Activated CD8-positive, alpha-beta memory T cell treated with anti-CD3 and anti-CD28 coated beads, Interleukin-2, amount 10 ng/mL, durations not matched to agents 7 days and 5 days (primary cell): ENCODE measurements at regions not wholly inside any gene's neighbourhood (a gene's known extent, or its start where the extent isn't known, plus 50 kb on each side); places are given as distances from the start of the nearest gene placed in this dataset.

Experiments
- ATAC-seq: fragments of 150-1000 bp; cut with Tn5 transposase; one replicate; pipeline ENCODE4 v1.10.0; 2021; ENCODE audit warnings: moderate library complexity
- CTCF ChIA-PET: fragments of 350-600 bp; sonication (Branson Sonifier 250); formaldehyde crosslinking; loops from one replicate; lab custom pipeline; 2021; ENCODE audit warnings: antibody characterized with exemption; lab: Charles Lee
- DNase-seq: peaks from one replicate; pipeline ENCODE4 v3.0.0-alpha.2; 2020
- H3K27ac Mint-ChIP-seq: one replicate; pipeline ENCODE4 v1.8.0; 2021; ENCODE audit warnings: mild to moderate bottlenecking, mixed read lengths
- H3K27me3 Mint-ChIP-seq: one replicate; pipeline ENCODE4 v1.8.0; 2021; ENCODE audit warnings: mixed read lengths
- H3K36me3 Mint-ChIP-seq: one replicate; pipeline ENCODE4 v1.8.0; 2021; ENCODE audit warnings: mild to moderate bottlenecking, mixed read lengths
- H3K4me1 Mint-ChIP-seq: one replicate; pipeline ENCODE4 v1.8.0; 2021; ENCODE audit warnings: mixed read lengths
- H3K4me3 Mint-ChIP-seq: one replicate; pipeline ENCODE4 v1.8.0; 2021; ENCODE audit warnings: mild to moderate bottlenecking, moderate library complexity, mixed read lengths
- H3K9me3 Mint-ChIP-seq: one replicate; pipeline ENCODE4 v1.8.0; 2022; ENCODE audit warnings: low read depth, mixed read lengths

DNA sequence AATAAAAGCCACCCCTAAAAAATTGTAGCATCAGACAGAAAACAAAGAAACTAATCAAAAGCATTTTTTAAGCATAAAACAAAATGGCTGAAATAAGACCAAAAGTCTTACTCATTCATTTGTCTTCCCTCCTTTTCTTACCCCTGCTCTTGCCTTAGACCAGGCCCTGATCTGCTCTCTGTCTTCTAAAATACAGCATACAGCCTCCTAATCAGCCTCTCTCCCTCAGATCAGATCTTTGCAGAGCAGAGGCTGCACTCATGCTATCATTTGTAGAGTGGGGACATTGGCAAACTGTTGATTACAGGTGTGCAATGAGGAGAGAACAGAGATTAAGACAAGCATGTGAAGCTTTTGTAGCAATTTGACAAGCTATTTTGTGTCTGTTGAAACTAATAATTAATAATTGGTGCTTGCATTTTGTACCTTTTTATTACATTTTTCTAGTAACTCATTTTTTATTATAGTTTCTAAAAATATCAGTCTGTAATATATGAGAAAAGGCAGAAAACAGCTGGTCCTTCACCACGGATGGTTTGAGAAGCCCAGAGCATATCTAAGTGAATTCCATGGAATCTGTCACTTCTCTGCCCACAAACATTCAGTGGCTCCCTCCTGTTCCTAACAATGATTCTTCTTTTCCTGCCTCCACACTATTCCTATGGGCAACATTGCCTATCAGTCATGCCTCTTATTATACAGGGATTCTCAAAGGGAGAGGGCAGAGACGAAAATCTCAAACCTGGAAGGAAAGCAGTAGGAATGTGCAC is 286.2 kb upstream of the STT3B start:
- Mint-ChIP-seq H3K4me1 (peaks cover 34% of the 10 kb centered on the region), H3K9me3 (peaks cover 4% of the 10 kb centered on the region), H3K27ac (no peak overlapping the region), H3K4me3 (no peak overlapping the region), H3K36me3 (peaks cover 7% of the 10 kb centered on the region), H3K27me3 (peaks cover 2% of the 10 kb centered on the region)
- CTCF ChIA-PET = interaction anchor here (1.6 kb wide), 1 partner anchor 19 kb away, joined by 5 read pairs; no protein-coding TSS in a partner anchor
- ATAC-seq = no peak
- no peak for DNase-seq

DNA sequence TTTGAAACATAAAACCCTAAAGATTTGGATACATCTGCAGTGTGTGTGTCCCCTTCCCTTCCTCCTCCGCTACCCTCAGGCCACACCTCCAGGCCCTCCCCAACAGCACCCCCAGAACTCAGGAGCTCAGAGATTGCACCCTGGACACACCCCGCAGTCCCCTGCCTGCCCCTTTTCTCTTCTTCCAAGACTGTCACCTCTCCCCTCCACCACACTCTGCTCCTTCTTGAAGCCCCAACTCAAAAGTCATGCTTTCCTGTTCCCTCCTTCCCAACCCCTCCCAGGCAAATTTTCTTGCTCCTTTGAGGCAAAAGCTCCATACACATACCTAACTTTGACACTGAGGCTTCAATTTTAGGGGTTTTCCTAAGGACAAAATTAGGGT is 285.7 kb upstream of the STT3B start:
- Mint-ChIP-seq H3K27me3 (peaks cover 2% of the 10 kb centered on the region), H3K36me3 (peaks cover 10% of the 10 kb centered on the region), H3K4me3 (no peak overlapping the region), H3K4me1 (peaks cover 37% of the 10 kb centered on the region), H3K9me3 (peaks cover 6% of the 10 kb centered on the region), H3K27ac (no peak overlapping the region)
- no peak for ATAC-seq
- no peak for DNase-seq
- CTCF ChIA-PET = interaction anchor here (1.6 kb wide), 1 partner anchor 20 kb away, joined by 5 read pairs; no protein-coding TSS in a partner anchor

DNA sequence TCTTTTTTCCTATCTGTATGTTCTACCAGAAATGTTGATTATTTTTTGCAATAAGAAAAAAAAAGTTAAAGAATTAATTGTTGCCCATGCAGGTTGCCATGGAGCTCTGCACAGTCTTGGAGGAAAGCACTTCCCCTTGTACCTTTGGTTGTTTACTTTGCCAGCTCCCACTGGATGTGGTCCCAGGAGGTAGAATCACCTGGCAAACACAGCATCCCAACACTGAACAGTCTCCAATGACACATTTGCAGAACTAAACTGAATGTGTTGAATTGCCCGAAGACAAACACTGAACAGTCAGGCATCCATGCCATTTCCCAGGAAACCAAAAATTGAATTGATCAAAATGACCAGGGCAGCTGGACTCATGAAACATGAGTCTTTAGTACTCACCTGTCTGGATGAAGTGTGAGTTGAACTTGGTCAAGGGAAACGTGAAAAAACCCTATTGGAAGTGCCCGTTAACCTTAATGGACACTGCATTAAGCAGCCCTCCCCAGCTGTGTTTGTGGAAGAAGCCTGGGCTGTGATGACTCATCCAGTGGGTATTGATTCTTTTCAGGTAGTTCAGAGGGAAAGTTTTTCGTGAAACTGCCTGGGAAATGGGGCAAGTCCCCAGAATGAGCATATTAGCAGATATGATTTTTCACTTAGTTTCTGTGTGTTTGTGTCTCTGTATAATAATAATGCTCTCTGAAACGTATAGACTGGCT is 284.7 kb upstream of the STT3B start:
- Mint-ChIP-seq H3K4me1 (peaks cover 46% of the 10 kb centered on the region), H3K36me3 (peaks cover 18% of the 10 kb centered on the region), H3K27ac (no peak overlapping the region), H3K4me3 (no peak overlapping the region), H3K27me3 (peaks cover 2% of the 10 kb centered on the region), H3K9me3 (peaks cover 8% of the 10 kb centered on the region)
- no peak for ATAC-seq
- no peak for DNase-seq
- CTCF ChIA-PET = interaction anchor here (1.1 to 1.6 kb wide), 2 partner anchors 14 to 21 kb away, joined by 3 to 5 read pairs; no protein-coding TSS in a partner anchor

DNA sequence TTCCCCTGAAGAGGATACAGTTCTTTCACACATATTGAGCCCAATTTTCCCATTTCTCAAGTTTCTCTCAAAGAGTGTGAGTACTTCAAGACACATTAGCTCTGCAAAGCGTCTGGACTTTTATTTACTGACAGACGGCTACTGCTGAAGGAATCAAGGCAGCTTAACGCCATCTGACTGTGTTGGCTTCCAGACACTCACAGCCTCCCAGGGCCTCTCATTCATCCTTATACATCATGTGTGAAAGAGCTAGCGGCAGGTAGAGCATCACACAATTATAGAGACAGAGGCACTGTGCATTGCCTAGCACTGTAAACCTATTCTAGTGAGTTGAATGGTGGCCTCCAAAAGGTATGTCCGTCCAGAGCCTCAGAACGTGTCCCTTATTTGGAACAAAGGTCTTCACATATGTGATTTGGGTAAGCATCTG is 284.1 kb upstream of the STT3B start:
- Mint-ChIP-seq H3K27ac (no peak overlapping the region), H3K27me3 (peaks cover 2% of the 10 kb centered on the region), H3K9me3 (peaks cover 8% of the 10 kb centered on the region), H3K4me1 (peaks cover 52% of the 10 kb centered on the region), H3K4me3 (no peak overlapping the region), H3K36me3 (peaks cover 19% of the 10 kb centered on the region)
- CTCF ChIA-PET = interaction anchor here (1.1 kb wide), 1 partner anchor 14 kb away, joined by 3 read pairs; no protein-coding TSS in a partner anchor
- no peak for ATAC-seq
- no peak for DNase-seq

DNA sequence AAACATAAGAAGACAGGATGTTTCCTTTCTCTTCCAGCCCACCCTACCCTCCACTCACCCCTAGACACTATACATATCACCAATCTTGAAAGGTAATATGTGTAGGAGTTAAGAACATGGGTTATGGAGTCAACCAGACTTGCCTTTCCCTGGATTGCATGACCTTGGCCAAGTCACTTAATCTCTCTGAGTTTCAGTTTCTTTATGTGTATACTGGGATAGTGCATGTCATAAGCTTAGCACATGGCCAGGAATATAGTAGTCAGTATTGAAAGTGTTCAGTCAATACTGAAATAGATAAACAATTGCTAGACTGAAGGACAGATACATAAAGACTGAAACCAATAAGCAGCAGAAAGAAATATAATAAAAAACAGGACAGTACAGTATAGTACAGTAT is 283.2 kb upstream of the STT3B start:
- DNase-seq (no peak), ATAC-seq (no peak)
- no peak overlapping the region for H3K4me3 Mint-ChIP-seq
- peaks cover 28% of the 10 kb centered on the region for H3K36me3 Mint-ChIP-seq
- H3K9me3 Mint-ChIP-seq = peaks cover 8% of the 10 kb centered on the region
- H3K4me1 Mint-ChIP-seq = peaks cover 61% of the 10 kb centered on the region
- no peak overlapping the region for H3K27ac Mint-ChIP-seq
- CTCF ChIA-PET = no interaction called here
- H3K27me3 Mint-ChIP-seq = peaks cover 2% of the 10 kb centered on the region

DNA sequence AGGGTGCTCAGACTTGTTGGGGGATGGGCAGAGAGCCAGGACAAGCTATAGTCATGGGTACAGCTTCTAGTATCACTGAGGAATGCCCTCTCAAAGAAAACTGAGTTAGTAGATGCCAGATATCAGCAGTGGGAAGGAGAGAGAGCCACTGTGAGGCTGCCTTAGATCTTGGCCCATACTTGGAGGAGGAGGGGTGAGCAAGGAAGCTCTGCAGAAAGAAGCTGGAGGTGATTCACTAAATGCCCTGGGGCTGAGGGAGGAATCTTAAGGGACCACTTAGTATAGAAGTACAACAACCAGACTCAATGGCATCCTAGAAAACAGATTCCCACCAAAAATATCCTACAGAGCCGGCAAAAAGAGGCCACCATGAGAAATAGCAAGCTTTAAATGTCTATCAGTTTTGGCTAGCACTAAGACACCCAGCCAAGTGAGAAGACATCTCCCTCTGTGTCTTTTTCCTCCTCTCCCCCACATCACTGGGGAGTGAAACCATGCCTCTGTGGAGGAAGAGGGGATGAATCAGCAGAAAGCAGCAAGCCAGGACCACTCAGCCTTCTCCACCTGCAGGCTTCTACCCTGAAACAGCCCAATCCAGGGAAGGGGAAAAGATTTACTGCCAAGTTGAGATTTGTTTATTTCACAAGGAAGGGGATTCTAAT is 282.5 kb upstream of the STT3B start:
- ATAC-seq (no peak), DNase-seq (no peak)
- H3K4me3 Mint-ChIP-seq = no peak overlapping the region
- peaks cover 29% of the 10 kb centered on the region for H3K36me3 Mint-ChIP-seq
- H3K27me3 Mint-ChIP-seq = no peaks in the 10 kb centered on the region
- peaks cover 61% of the 10 kb centered on the region for H3K4me1 Mint-ChIP-seq
- CTCF ChIA-PET = no interaction called here
- H3K9me3 Mint-ChIP-seq = peaks cover 8% of the 10 kb centered on the region
- H3K27ac Mint-ChIP-seq = no peak overlapping the region

DNA sequence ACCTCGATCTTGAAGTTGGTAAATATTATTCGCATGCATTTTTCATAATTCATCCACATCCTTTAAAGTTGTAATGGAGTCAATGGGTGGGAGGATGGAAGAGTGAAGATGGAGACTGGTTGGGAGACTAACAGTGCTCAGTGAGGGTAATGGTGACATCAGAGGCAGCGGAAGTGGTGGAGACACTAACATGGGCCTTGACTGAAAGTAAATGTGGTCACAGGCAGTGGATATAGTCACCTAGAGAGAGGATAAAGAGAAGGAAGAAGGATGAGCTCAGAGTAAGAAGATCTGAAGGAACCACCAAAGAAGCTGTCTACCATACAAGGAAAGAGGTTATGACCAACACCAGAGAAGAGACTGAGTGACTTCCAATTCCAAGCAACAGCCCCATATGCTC is 281.6 kb upstream of the STT3B start:
- no peak for DNase-seq
- peaks cover 8% of the 10 kb centered on the region for H3K9me3 Mint-ChIP-seq
- CTCF ChIA-PET = no interaction called here
- ATAC-seq = peak; percentile 18
- H3K27ac Mint-ChIP-seq = no peak overlapping the region
- no peak overlapping the region for H3K4me3 Mint-ChIP-seq
- H3K27me3 Mint-ChIP-seq = no peaks in the 10 kb centered on the region
- peaks cover 31% of the 10 kb centered on the region for H3K36me3 Mint-ChIP-seq
- H3K4me1 Mint-ChIP-seq = peaks cover 61% of the 10 kb centered on the region

DNA sequence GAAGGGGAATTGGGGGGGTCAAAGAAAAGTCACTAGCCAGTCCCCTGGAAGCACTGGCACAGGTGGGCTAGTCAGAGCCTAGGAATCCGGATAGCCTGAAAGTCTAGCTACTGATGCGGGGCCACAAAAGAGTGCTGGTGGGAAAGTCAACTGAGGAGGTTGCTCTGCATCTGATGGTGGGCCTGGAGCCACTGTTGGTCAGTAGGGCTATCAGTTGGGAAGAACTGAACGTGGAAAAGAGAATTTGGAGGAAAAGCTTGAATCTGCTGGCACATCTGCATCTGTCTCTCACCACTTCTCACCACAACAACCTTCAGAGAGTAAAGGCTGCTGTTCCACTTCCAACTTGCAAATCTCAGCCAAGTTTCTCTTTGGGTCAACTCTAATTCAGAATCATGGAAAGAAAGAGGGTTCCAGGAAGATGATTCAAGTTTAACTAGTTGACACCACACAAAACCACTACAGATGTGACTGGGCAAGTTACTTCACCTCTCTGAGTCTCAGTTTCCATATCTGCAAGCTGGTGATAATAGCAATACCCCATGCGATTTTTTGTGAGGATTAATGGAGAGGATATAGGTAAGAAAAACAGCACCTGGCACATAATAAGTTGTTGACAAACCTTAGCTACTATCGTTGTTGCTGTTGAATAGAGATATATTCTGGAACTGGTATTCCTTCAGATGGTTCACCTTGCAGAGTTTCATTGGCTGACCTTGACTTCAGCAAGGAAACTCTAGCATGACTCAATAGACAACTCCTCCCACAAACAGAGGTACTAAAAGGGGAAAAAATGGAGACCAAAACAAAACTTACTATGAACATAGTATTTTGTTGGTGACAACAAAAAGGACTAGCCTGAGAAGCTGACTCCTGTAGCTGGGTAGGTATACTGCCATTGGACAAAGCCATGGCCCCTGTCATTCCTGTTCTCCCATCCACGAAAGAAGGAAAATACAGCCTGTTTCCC is 280.2 kb upstream of the STT3B start:
- H3K36me3 Mint-ChIP-seq = peaks cover 31% of the 10 kb centered on the region
- no peaks in the 10 kb centered on the region for H3K27me3 Mint-ChIP-seq
- peaks cover 61% of the 10 kb centered on the region for H3K4me1 Mint-ChIP-seq
- H3K27ac Mint-ChIP-seq = peak overlapping the region; percentile 76
- peak; percentile 68 for ATAC-seq
- DNase-seq = peak; percentile 53
- peaks cover 8% of the 10 kb centered on the region for H3K9me3 Mint-ChIP-seq
- CTCF ChIA-PET = interaction anchor here (0.9 kb wide), 1 partner anchor 12 kb away, joined by 4 read pairs; no protein-coding TSS in a partner anchor
- H3K4me3 Mint-ChIP-seq = no peak overlapping the region

DNA sequence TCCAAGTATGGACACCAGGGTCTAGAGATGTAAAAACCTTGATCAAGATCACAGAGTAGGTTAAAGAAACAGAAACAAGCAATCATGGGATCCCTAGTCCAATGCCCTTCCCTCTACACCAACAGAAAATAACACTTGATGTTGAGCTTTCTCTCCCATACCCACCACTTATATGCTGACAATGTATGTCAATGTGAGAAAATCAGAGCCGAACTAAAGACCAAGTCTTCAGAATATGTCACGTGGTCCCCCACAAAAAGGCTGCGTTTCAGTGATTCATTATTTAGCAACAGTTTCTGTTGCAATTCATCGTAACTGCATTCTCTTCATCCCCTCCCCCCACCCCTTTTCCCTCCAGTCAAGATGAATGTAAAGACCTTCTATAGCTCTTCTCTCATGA is 278.9 kb upstream of the STT3B start:
- DNase-seq (peak; percentile 41), ATAC-seq (no peak)
- peak overlapping the region; percentile 76 for H3K27ac Mint-ChIP-seq
- peaks cover 8% of the 10 kb centered on the region for H3K9me3 Mint-ChIP-seq
- H3K4me3 Mint-ChIP-seq = no peak overlapping the region
- CTCF ChIA-PET = no interaction called here
- H3K27me3 Mint-ChIP-seq = no peaks in the 10 kb centered on the region
- H3K4me1 Mint-ChIP-seq = peaks cover 52% of the 10 kb centered on the region
- H3K36me3 Mint-ChIP-seq = peaks cover 31% of the 10 kb centered on the region

DNA sequence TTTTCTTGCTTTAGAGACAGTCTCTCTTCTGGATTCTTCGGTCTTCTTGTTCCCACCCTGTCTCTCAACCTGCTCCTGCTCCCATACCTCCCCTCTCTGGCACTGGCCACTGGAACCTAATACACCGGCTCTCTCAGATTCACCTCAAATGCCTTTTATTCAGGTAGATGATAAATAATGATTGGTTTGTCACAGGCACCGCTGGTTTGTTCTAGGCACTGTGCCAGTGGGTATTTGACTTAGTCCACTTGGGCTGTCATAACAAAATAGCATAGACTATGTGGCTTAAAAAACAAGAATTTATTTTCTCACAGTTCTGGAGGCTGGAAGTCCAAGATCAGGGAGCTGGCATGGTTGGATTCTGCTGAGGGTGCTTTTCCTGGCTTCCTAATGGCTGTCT is 278.2 kb upstream of the STT3B start:
- Mint-ChIP-seq H3K4me1 (peaks cover 46% of the 10 kb centered on the region), H3K9me3 (peaks cover 8% of the 10 kb centered on the region), H3K27ac (peak overlapping the region; percentile 30), H3K36me3 (peaks cover 31% of the 10 kb centered on the region), H3K27me3 (no peaks in the 10 kb centered on the region), H3K4me3 (no peak overlapping the region)
- no peak for ATAC-seq
- DNase-seq = no peak
- CTCF ChIA-PET = no interaction called here

DNA sequence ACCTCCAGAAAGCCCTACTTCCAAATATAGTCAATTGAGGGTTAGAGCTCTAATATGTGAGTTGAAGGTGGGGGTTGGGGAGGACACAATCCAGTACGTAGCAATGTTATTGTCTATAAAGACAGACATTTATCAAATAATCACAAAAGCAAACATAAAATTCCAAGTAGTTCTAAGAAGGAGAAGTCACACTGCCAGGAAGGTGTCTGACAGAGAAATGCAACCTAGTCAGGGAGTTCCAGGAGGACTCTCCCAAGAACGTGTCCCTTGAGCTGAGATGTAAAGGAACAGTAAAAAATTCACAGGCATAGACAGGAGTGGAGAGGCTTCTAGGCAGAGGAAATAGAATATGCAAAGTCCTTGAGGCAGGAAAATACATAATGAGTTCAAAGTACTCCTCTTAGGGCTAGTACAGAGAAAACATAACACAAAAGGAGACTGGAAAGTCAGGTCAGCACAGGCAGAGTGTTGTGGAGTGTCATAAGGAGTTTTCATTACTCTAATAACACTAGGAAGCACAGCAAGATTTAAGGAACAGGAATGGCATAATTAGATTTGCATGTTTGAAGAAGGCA is 277.6 kb upstream of the STT3B start:
- ATAC-seq = no peak
- no peak overlapping the region for H3K27ac Mint-ChIP-seq
- H3K27me3 Mint-ChIP-seq = no peaks in the 10 kb centered on the region
- H3K4me1 Mint-ChIP-seq = peaks cover 40% of the 10 kb centered on the region
- no peak for DNase-seq
- H3K4me3 Mint-ChIP-seq = no peak overlapping the region
- CTCF ChIA-PET = no interaction called here
- H3K9me3 Mint-ChIP-seq = peaks cover 8% of the 10 kb centered on the region
- peaks cover 32% of the 10 kb centered on the region for H3K36me3 Mint-ChIP-seq

DNA sequence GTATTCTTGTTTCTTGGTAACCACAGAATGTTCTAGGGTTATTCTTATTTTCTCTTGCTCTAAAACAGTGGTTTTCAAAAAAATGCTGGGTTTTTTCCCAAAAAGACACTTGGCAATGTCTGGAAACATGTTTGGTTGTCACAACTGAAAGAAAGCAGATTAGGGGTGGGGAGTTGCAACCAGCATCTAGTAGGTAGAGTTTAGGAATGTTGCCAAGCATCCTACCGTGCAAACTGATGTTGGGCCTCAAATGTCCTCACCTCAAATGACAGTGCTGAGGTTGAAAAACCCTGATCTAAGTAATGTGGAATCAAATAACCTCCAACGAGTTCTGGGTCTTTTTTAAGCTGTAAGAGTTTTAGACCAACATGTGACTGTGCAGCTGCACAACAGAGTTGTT is 270.5 kb upstream of the STT3B start:
- CTCF ChIA-PET = no interaction called here
- Mint-ChIP-seq H3K27ac (no peak overlapping the region), H3K36me3 (peaks cover 4% of the 10 kb centered on the region), H3K9me3 (peaks cover 2% of the 10 kb centered on the region), H3K4me3 (no peak overlapping the region), H3K4me1 (no peaks in the 10 kb centered on the region), H3K27me3 (no peaks in the 10 kb centered on the region)
- ATAC-seq (no peak), DNase-seq (no peak)
